ENCODE measurements at regions not wholly inside any gene's neighbourhood (a gene's known extent, or its start where the extent isn't known, plus 50 kb on each side); places are given as distances from the start of the nearest gene placed in this dataset.

- TF ChIP-seq POLR2A (IDR thresholded peaks at IDR 0.05): no peak
- TF ChIP-seq CTCF (IDR thresholded peaks at IDR 0.05): no peak
Observed at GRCh38 chr11:106176817-106177216, 99.4 kb downstream of the AASDHPPT start.

Data from adrenal gland (tissue), 5 donors.